ENCODE measurements at regions not wholly inside any gene's neighbourhood (a gene's known extent, or its start where the extent isn't known, plus 50 kb on each side); places are given as distances from the start of the nearest gene placed in this dataset.

DNA sequence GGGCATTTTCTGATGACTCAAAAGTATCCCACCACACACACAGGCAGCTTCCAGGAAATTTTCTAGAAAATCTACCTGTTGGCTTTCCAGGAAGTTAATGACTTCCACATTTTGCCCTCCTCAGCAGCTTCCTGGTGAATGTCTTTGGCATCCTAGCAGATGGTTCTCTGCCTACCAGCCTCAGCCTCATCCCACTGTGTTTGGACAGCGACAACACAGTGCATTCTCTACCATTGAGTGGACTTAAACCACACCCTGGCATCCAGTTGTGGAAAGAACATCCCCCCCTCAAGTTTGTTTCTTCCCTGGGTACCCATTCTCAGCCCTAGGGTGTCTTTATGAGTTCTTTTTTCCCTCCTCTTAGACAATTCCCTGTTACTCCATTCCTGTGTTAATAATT, 50.8 kb upstream of the GADL1 start:
- H3K4me2 ChIP-seq, result no peak overlapping the region
- H3K27ac ChIP-seq, result no peak overlapping the region
- no peak for TF ChIP-seq CTCF (conservative IDR thresholded peaks at IDR 0.05; ENCODE audit: low read depth, low read length)
- no peaks in the 10 kb centered on the region for H3K4me1 ChIP-seq (ENCODE audit: low read depth, poor library complexity, severe bottlenecking)
- H3K36me3 ChIP-seq (ENCODE audit: insufficient read depth), result no peaks in the 10 kb centered on the region
- no peak overlapping the region for H2AFZ ChIP-seq (ENCODE audit: low read depth)
- no peaks in the 10 kb centered on the region for H3K79me2 ChIP-seq (ENCODE audit: insufficient read depth, low read depth)
- no peaks in the 10 kb centered on the region for H4K20me1 ChIP-seq (ENCODE audit: insufficient read depth)
- H3K4me3 ChIP-seq (IDR thresholded peaks at IDR 0.05; ENCODE audit: insufficient read depth, low read depth, low read length), result no peak overlapping the region
- no peaks in the 10 kb centered on the region for H3K27me3 ChIP-seq (ENCODE audit: insufficient read depth, low read depth)
- H3K9ac ChIP-seq, result no peak overlapping the region

DNA sequence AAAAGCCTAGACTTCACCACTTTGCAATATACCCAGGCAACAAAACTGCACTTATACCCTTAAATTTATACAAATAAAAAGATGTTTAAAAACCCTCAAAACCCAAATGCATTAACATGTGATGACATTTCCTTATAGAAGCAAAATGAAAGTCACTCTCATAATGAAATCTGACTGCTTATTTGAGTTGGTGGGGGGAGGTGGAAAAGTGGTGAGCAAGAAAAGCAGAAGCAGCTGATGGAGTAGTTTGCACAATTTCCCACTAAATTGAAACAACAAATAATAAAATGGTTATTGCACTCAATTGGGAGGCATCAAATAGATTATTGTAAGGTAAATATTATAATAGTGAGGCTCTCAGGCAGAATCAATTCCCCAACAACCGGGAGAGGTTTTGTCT, 54.0 kb upstream of the GADL1 start:
- H3K4me1 ChIP-seq (ENCODE audit: low read depth, poor library complexity, severe bottlenecking), result no peaks in the 10 kb centered on the region
- no peaks in the 10 kb centered on the region for H3K79me2 ChIP-seq (ENCODE audit: insufficient read depth, low read depth)
- no peaks in the 10 kb centered on the region for H4K20me1 ChIP-seq (ENCODE audit: insufficient read depth)
- H3K9ac ChIP-seq, result no peak overlapping the region
- no peaks in the 10 kb centered on the region for H3K27me3 ChIP-seq (ENCODE audit: insufficient read depth, low read depth)
- H3K4me3 ChIP-seq (IDR thresholded peaks at IDR 0.05; ENCODE audit: insufficient read depth, low read depth, low read length), result no peak overlapping the region
- no peaks in the 10 kb centered on the region for H3K36me3 ChIP-seq (ENCODE audit: insufficient read depth)
- no peak overlapping the region for H3K4me2 ChIP-seq
- no peak for TF ChIP-seq CTCF (conservative IDR thresholded peaks at IDR 0.05; ENCODE audit: low read depth, low read length)
- no peak overlapping the region for H2AFZ ChIP-seq (ENCODE audit: low read depth)
- H3K27ac ChIP-seq, result no peak overlapping the region

DNA sequence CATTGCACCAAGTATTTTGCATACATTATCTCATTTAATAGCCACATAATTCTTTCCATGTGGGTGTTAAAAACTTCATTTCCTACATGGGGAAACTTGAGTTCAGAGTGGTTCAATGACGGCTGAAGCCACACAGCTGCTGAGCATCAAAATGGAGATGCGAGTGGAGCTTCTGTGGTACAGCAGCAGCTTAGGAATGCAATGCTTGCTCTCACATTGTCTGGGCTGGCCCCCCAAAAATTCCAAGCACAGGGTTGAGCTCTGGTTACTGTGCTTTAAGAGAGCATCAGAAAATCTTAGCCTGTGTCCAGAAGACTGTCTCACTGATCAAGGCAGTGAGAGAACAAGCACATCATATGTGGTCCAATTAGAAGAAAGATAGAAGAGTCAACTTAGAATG, 57.4 kb upstream of the GADL1 start:
- Histone ChIP-seq H4K20me1 (ENCODE audit: insufficient read depth) (no peaks in the 10 kb centered on the region), H3K4me1 (ENCODE audit: low read depth, poor library complexity, severe bottlenecking) (no peaks in the 10 kb centered on the region), H3K79me2 (ENCODE audit: insufficient read depth, low read depth) (no peaks in the 10 kb centered on the region), H2AFZ (ENCODE audit: low read depth) (no peak overlapping the region), H3K4me3 (IDR thresholded peaks at IDR 0.05; ENCODE audit: insufficient read depth, low read depth, low read length) (no peak overlapping the region), H3K27ac (no peak overlapping the region), H3K9ac (no peak overlapping the region), H3K27me3 (ENCODE audit: insufficient read depth, low read depth) (no peaks in the 10 kb centered on the region), H3K4me2 (no peak overlapping the region), H3K36me3 (ENCODE audit: insufficient read depth) (no peaks in the 10 kb centered on the region)
- TF ChIP-seq CTCF (conservative IDR thresholded peaks at IDR 0.05; ENCODE audit: low read depth, low read length), result no peak

DNA sequence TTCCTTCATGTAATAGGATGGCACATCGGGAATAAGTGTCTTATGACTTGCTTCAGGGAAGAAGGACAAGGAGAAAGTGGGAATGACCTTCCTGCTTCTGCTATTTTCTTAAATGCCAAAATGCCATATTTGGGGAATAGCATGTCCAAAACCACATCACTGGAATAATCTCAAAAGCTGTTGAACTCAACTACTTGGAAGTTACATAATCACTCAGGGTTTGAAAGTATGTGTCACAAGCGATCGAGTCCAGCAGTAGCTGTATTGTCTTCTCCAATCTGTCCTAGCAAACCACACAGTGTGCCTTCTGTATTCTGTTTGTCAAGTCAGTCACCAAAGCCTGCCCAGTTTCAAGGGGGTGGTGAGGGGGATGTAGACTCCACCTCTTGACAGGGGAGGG, 58.3 kb upstream of the GADL1 start:
- Histone ChIP-seq H2AFZ (ENCODE audit: low read depth) (no peak overlapping the region), H3K27me3 (ENCODE audit: insufficient read depth, low read depth) (no peaks in the 10 kb centered on the region), H3K36me3 (ENCODE audit: insufficient read depth) (no peaks in the 10 kb centered on the region), H3K4me3 (IDR thresholded peaks at IDR 0.05; ENCODE audit: insufficient read depth, low read depth, low read length) (no peak overlapping the region), H3K27ac (no peak overlapping the region), H3K4me2 (no peak overlapping the region), H3K4me1 (ENCODE audit: low read depth, poor library complexity, severe bottlenecking) (no peaks in the 10 kb centered on the region), H3K9ac (no peak overlapping the region), H3K79me2 (ENCODE audit: insufficient read depth, low read depth) (no peaks in the 10 kb centered on the region), H4K20me1 (ENCODE audit: insufficient read depth) (no peaks in the 10 kb centered on the region)
- no peak for TF ChIP-seq CTCF (conservative IDR thresholded peaks at IDR 0.05; ENCODE audit: low read depth, low read length)

DNA sequence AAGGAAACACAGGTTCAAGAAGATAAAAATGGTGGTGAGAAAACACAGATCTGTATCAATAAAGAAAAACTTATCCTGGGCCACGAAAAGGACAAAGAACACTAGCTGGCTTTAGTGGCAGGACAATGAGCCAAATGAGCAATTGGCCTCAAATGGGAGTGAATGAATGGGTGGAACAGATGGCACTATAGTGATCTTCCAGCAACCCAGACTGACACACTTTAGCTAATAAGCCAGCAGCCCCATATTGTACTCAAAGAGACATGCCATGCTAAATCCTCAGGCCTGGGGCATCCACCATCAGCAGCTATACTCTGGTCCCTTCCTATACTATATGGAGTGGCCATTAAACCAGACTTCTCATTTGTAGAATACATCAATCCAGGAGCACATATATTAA, 60.0 kb upstream of the GADL1 start:
- no peak for TF ChIP-seq CTCF (conservative IDR thresholded peaks at IDR 0.05; ENCODE audit: low read depth, low read length)
- no peak overlapping the region for H2AFZ ChIP-seq (ENCODE audit: low read depth)
- H3K79me2 ChIP-seq (ENCODE audit: insufficient read depth, low read depth), result no peaks in the 10 kb centered on the region
- no peak overlapping the region for H3K27ac ChIP-seq
- no peaks in the 10 kb centered on the region for H3K36me3 ChIP-seq (ENCODE audit: insufficient read depth)
- no peaks in the 10 kb centered on the region for H4K20me1 ChIP-seq (ENCODE audit: insufficient read depth)
- no peak overlapping the region for H3K4me2 ChIP-seq
- no peak overlapping the region for H3K4me3 ChIP-seq (IDR thresholded peaks at IDR 0.05; ENCODE audit: insufficient read depth, low read depth, low read length)
- no peak overlapping the region for H3K9ac ChIP-seq
- no peaks in the 10 kb centered on the region for H3K27me3 ChIP-seq (ENCODE audit: insufficient read depth, low read depth)
- H3K4me1 ChIP-seq (ENCODE audit: low read depth, poor library complexity, severe bottlenecking), result no peaks in the 10 kb centered on the region
